Lower lobe of right lung (tissue), 2 donors: ENCODE measurements at regions not wholly inside any gene's neighbourhood (a gene's known extent, or its start where the extent isn't known, plus 50 kb on each side); places are given as distances from the start of the nearest gene placed in this dataset.

Experiments
- ATAC-seq, 2 donors: fragments of 200-7000 bp; cut with Tn5 transposase; one replicate each; pipeline ENCODE4 v1.9.1; 2020 to 2022; ENCODE audit warnings: mild to moderate bottlenecking in 2 of 2, moderate library complexity in 2 of 2
- DNase-seq: peaks from one replicate; pipeline ENCODE4 v3.0.0-alpha.2; 2020
- H3K27ac ChIP-seq: fragments of 200-600 bp; one replicate; pipeline ENCODE4 v1.8.0; 2022
- H3K27me3 ChIP-seq: fragments of 200-600 bp; one replicate; pipeline ENCODE4 v1.8.0; 2022; ENCODE audit warnings: low read depth
- H3K36me3 ChIP-seq: fragments of 200-600 bp; one replicate; pipeline ENCODE4 v1.8.0; 2022; ENCODE audit warnings: mild to moderate bottlenecking
- H3K4me1 ChIP-seq: fragments of 200-600 bp; one replicate; pipeline ENCODE4 v1.8.0; 2022
- H3K4me3 ChIP-seq: fragments of 200-600 bp; one replicate; pipeline ENCODE4 v1.8.0; 2022; ENCODE audit warnings: mild to moderate bottlenecking
- H3K9me3 ChIP-seq: fragments of 200-600 bp; one replicate; pipeline ENCODE4 v1.8.0; 2022
- CTCF ChIP-seq: fragments of 200-600 bp; IDR thresholded peaks from one replicate; pipeline ENCODE4 v1.8.0; 2022; ENCODE audit warnings: antibody characterized with exemption, mild to moderate bottlenecking
- intact Hi-C: fragments of 100-400 bp; cut with DNase I; formaldehyde crosslinking; loops from one replicate; pipeline ENCODE4 v1.11.0; 2022
- donor health status: DM: no; HTN: yes; CAD: no; lungs with severe emphysema.

DNA sequence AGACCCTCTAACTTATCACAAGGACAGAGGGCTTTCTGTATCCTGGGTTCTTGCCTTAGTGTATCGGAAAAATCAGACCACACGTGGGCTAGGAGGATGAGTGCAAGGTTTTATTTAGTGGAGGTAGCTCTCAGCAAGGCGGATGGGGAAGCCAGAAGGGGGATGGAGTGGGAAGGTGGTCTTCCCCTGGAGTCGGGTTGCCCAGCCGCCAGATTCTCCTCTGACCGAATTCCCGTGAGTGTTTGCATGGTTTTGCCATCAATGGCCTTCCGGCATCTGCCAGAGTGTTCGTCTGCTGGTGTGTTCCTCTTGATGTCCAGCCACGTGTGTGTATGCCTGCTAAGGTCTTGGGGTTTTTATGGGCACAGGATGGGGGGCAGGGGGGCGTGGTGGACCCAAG, 1335.1 kb upstream of the SPRY2 start:
- TF ChIP-seq CTCF, result no peak
- intact Hi-C loops, result no loop called here
- Histone ChIP-seq H3K4me1 (no peaks in the 10 kb centered on the region), H3K27me3 (no peaks in the 10 kb centered on the region), H3K9me3 (no peaks in the 10 kb centered on the region), H3K36me3 (no peaks in the 10 kb centered on the region), H3K27ac (no peak overlapping the region), H3K4me3 (no peak overlapping the region)
- DNase-seq (no peak), ATAC-seq (no peak)

- Histone ChIP-seq H3K9me3 (no peaks in the 10 kb centered on the region), H3K4me3 (no peak overlapping the region), H3K27me3 (no peaks in the 10 kb centered on the region), H3K27ac (no peak overlapping the region), H3K36me3 (no peaks in the 10 kb centered on the region), H3K4me1 (no peaks in the 10 kb centered on the region)
- DNase-seq (no peak), ATAC-seq (no peak)
- intact Hi-C loops, result no loop called here
- no peak for TF ChIP-seq CTCF
Measured at GRCh38 chr13:81671064-81671463, 1330.1 kb upstream of the SPRY2 start.

DNA sequence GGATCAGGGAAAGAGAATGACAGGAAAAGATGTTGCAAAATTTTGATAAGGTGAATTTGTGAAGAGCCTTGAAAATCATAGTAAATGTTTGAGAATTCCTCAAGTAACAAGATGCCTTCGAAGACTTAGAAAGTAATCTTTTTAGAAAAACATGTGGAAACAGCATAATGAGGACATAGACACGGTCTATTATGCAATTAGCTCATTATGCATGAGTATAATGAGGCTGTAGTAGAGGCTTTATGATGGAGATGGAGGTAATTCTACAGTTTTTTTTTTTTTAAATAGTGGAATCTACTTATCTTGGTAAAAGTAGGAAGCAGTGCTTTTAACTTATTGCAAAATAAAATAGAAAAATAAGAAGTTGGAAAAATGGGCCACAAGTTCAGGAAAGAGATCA, 1329.1 kb upstream of the SPRY2 start:
- Histone ChIP-seq H3K4me1 (no peaks in the 10 kb centered on the region), H3K27me3 (no peaks in the 10 kb centered on the region), H3K36me3 (no peaks in the 10 kb centered on the region), H3K9me3 (no peaks in the 10 kb centered on the region), H3K4me3 (no peak overlapping the region), H3K27ac (no peak overlapping the region)
- no peak for TF ChIP-seq CTCF
- intact Hi-C loops, result no loop called here
- DNase-seq (no peak), ATAC-seq (no peak)

DNA sequence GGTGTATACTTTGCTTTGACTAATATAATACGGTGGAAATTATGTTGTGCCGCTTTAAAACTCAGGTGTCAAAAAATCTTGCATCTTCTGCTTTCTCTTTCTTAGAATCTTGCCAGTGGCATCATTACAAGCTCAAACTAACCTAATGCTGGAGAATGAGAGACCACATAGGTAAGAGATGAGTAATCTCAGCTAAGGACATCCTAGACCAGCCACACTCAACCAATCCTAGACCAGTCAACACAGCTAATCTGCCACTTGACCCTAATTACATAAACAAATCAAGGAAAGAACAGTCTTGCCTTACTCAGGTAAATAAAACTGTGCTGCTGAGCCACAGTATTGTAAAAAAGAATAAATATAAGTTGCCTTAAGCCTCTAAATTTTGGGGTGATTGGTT, 1323.9 kb upstream of the SPRY2 start:
- Histone ChIP-seq H3K27me3 (no peaks in the 10 kb centered on the region), H3K36me3 (no peaks in the 10 kb centered on the region), H3K9me3 (no peaks in the 10 kb centered on the region), H3K4me3 (no peak overlapping the region), H3K27ac (no peak overlapping the region), H3K4me1 (no peaks in the 10 kb centered on the region)
- TF ChIP-seq CTCF, result no peak
- DNase-seq, result no peak
- intact Hi-C loops, result no loop called here
- ATAC-seq, result no peak

DNA sequence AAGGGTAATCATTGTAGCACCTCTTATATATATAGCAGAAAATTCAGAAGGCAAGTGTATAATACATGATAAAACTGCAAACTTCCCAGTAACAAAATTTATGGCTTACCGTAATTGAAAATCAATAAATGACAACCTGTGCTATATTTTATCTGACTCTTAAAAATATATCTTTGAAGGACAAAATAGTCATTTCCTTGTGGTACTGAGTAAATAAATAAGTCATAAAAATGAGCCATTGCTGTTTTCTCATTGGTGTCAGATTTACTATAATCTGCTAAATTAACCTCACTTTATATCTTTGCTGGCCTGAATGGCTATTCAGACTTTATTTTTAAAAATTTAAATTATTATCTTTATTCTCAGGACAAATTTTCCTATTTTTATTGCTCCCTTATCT, 1319.1 kb upstream of the SPRY2 start:
- ATAC-seq (no peak), DNase-seq (no peak)
- Histone ChIP-seq H3K4me3 (no peak overlapping the region), H3K36me3 (no peaks in the 10 kb centered on the region), H3K27ac (no peak overlapping the region), H3K9me3 (no peaks in the 10 kb centered on the region), H3K4me1 (no peaks in the 10 kb centered on the region), H3K27me3 (no peaks in the 10 kb centered on the region)
- no peak for TF ChIP-seq CTCF
- intact Hi-C loops, result no loop called here
